WTC11 (cell line): ENCODE measurements at regions not wholly inside any gene's neighbourhood (a gene's known extent, or its start where the extent isn't known, plus 50 kb on each side); places are given as distances from the start of the nearest gene placed in this dataset.

Experiments used
- ZNF423 ChIP-seq: fragments of 250-450 bp; sonication (Bioruptor Pico); IDR thresholded peaks from 2 replicates; pipeline ENCODE4 v2.1.2; 2022; ENCODE audit warnings: mild to moderate bottlenecking, moderate library complexity
- TF ChIP-seq, protein P1 (sequence below): fragments of 250-450 bp; sonication (Bioruptor Pico); IDR thresholded peaks from 2 replicates; pipeline ENCODE4 v2.1.2; 2022; ENCODE audit warnings: mild to moderate bottlenecking, moderate library complexity
- TF ChIP-seq, protein P2 (sequence below): sonication (generic); formaldehyde crosslinking; IDR thresholded peaks from 2 replicates; pipeline ENCODE4 v1.8.1; 2023; ENCODE audit warnings: mild to moderate bottlenecking, missing genetic modification reagents, borderline replicate concordance
- TF ChIP-seq, protein P3 (sequence below): fragments of 200-600 bp; IDR thresholded peaks from 2 replicates; pipeline ENCODE4 v1.8.0; 2022; ENCODE audit warnings: antibody characterized with exemption

DNA sequence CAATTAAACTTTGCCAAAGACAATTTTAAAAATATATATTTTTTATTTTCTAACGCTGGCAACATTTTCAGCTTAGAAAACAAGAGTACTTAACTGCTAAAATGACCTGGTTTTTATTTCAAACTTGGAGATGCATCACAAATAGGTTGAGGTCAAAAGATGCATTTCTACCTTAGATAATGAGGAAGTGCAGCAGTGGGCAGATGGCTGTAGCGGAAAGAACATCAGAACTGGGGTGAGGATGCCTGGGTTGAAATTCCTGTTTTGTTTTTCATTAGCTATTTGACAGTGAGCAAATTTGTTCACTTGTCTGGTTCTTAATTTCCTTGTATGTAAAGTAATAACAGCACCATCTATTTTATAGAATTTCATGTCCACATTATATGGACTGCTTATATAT lies 524.8 kb upstream of the KLF4 start:
- TF ChIP-seq, protein P1, sequence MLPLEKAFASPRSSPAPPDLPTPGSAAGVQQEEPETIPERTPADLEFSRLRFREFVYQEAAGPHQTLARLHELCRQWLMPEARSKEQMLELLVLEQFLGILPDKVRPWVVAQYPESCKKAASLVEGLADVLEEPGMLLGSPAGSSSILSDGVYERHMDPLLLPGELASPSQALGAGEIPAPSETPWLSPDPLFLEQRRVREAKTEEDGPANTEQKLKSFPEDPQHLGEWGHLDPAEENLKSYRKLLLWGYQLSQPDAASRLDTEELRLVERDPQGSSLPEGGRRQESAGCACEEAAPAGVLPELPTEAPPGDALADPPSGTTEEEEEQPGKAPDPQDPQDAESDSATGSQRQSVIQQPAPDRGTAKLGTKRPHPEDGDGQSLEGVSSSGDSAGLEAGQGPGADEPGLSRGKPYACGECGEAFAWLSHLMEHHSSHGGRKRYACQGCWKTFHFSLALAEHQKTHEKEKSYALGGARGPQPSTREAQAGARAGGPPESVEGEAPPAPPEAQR (CRISPR knock-in tag) = no peak
- TF ChIP-seq, protein P2, sequence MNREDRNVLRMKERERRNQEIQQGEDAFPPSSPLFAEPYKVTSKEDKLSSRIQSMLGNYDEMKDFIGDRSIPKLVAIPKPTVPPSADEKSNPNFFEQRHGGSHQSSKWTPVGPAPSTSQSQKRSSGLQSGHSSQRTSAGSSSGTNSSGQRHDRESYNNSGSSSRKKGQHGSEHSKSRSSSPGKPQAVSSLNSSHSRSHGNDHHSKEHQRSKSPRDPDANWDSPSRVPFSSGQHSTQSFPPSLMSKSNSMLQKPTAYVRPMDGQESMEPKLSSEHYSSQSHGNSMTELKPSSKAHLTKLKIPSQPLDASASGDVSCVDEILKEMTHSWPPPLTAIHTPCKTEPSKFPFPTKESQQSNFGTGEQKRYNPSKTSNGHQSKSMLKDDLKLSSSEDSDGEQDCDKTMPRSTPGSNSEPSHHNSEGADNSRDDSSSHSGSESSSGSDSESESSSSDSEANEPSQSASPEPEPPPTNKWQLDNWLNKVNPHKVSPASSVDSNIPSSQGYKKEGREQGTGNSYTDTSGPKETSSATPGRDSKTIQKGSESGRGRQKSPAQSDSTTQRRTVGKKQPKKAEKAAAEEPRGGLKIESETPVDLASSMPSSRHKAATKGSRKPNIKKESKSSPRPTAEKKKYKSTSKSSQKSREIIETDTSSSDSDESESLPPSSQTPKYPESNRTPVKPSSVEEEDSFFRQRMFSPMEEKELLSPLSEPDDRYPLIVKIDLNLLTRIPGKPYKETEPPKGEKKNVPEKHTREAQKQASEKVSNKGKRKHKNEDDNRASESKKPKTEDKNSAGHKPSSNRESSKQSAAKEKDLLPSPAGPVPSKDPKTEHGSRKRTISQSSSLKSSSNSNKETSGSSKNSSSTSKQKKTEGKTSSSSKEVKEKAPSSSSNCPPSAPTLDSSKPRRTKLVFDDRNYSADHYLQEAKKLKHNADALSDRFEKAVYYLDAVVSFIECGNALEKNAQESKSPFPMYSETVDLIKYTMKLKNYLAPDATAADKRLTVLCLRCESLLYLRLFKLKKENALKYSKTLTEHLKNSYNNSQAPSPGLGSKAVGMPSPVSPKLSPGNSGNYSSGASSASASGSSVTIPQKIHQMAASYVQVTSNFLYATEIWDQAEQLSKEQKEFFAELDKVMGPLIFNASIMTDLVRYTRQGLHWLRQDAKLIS (CRISPR knock-in tag) = no peak
- TF ChIP-seq, protein P3, sequence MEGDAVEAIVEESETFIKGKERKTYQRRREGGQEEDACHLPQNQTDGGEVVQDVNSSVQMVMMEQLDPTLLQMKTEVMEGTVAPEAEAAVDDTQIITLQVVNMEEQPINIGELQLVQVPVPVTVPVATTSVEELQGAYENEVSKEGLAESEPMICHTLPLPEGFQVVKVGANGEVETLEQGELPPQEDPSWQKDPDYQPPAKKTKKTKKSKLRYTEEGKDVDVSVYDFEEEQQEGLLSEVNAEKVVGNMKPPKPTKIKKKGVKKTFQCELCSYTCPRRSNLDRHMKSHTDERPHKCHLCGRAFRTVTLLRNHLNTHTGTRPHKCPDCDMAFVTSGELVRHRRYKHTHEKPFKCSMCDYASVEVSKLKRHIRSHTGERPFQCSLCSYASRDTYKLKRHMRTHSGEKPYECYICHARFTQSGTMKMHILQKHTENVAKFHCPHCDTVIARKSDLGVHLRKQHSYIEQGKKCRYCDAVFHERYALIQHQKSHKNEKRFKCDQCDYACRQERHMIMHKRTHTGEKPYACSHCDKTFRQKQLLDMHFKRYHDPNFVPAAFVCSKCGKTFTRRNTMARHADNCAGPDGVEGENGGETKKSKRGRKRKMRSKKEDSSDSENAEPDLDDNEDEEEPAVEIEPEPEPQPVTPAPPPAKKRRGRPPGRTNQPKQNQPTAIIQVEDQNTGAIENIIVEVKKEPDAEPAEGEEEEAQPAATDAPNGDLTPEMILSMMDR = no peak
- TF ChIP-seq ZNF423 (CRISPR knock-in tag) = no peak
